ELF-1 (cell line): ENCODE measurements at regions not wholly inside any gene's neighbourhood (a gene's known extent, or its start where the extent isn't known, plus 50 kb on each side); places are given as distances from the start of the nearest gene placed in this dataset.
"Not testable (repeated sequence)": the region's sequence is repeated elsewhere in the genome, so short reads cannot be mapped to it uniquely, and the experiment has no call there.

ENCODE experiments used
- DNase-seq: peaks from one replicate; pipeline ENCODE4 v3.0.0-alpha.2; 2016; ENCODE audit warnings: low read depth, low spot score

GRCh38 chr4:155592179-155592937, 74.3 kb upstream of the GUCY1A1 start:
- DNase-seq = no peak

- no peak for DNase-seq
Observed at GRCh38 chr4:155591738-155592143, 74.9 kb upstream of the GUCY1A1 start.

GRCh38 chr4:155590796-155591585, 75.7 kb upstream of the GUCY1A1 start:
- no peak for DNase-seq

- no peak for DNase-seq
Observed at GRCh38 chr4:155588437-155588836, 78.2 kb upstream of the GUCY1A1 start.

- no peak for DNase-seq
Observed at GRCh38 chr4:155587766-155588165, 78.9 kb upstream of the GUCY1A1 start.

DNA sequence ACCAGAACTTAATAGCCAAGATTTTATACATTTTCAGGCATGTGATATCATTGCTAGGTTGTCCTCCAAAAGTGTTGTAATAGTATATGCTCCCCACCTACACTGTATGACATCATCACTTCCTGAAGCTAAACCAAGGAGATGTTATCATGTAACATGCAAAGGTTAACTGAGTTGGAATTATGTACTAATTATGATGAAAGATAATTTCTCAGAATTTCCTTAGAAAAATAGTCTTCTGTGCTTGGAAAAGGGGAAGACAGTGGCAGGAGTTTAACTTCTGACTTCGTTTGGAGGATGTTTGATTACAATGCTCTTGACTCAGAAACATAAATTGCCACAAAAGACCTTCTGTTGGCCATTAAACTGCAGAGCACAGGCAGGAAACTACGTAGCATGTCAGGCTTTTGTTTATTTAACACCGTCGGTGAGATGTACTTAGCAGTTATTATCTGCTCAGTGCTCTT, 83.6 kb upstream of the GUCY1A1 start:
- no peak for DNase-seq

GRCh38 chr4:155582041-155582440, 84.6 kb upstream of the GUCY1A1 start:
- DNase-seq = no peak

DNA sequence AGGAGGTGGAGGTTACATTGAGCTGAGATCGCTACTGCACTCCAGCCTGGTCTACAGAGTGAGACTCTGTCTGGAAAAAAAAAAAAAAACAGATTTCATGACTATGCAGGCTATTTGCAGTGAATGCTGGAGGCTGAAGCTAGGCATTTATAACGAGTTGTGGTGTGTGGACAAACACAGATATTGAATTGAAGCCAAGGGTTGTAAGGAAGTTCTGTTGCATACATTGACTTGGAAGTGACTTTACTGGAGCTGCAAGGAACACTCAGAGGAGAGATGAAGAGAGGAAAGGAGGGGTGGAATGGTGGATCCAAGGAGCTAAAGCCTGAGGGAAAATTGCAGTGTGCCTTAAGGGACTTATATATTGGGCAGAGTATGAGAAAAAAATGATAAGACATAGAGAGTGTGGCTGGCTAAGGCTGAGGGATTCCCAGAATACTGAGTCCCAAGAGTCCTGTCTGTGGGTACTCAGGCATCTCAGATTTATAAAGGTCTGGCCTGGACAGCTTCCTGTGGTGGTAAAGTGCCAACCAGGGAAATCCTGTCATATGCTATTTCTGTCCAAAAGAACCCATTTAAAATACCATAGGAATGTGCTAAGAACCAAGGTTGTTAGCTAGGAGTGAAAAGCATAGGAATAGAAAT, 87.8 kb upstream of the GUCY1A1 start:
- DNase-seq = no peak

DNA sequence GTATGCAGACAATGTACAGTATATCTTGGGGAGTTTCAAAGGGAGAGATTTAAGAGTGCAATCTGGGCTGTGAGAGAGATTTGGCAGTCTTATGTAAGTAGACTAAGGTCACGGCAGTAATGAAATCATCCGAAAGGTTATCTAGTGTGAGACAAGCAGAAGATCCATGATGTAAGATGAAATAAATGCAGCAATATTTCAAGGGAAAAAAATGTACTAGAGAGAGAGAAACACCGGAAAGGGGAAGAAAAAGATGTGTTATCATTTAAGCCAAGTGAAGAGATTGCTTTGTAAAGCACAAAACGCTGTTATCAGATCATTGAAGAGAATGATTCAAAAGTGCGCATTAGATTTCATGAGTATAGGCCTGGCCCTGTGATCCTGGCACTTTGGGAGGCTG, 88.4 kb upstream of the GUCY1A1 start:
- DNase-seq = no peak

DNA sequence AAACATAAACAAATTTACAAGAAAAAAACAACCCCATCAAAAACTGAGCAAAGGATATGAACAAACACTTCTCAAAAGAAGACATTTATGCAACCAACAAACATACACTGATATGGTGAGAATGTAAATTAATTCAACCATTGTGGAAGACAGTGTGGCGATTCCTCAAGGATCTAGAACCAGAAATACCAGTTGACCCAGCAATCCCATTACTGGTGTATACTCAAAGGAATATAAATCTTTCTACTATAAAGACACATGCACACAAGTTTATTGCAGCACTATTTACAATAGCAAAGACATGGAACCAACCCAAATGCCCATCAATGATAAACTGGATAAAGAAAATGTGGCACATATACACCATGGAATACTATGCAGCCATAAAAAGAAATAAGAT, 92.3 kb upstream of the GUCY1A1 start:
- not testable (repeated sequence) for DNase-seq

GRCh38 chr4:155573126-155573525, 93.5 kb upstream of the GUCY1A1 start:
- DNase-seq = no peak

- DNase-seq = no peak
Observed at GRCh38 chr4:155572106-155572703, 94.4 kb upstream of the GUCY1A1 start.

DNA sequence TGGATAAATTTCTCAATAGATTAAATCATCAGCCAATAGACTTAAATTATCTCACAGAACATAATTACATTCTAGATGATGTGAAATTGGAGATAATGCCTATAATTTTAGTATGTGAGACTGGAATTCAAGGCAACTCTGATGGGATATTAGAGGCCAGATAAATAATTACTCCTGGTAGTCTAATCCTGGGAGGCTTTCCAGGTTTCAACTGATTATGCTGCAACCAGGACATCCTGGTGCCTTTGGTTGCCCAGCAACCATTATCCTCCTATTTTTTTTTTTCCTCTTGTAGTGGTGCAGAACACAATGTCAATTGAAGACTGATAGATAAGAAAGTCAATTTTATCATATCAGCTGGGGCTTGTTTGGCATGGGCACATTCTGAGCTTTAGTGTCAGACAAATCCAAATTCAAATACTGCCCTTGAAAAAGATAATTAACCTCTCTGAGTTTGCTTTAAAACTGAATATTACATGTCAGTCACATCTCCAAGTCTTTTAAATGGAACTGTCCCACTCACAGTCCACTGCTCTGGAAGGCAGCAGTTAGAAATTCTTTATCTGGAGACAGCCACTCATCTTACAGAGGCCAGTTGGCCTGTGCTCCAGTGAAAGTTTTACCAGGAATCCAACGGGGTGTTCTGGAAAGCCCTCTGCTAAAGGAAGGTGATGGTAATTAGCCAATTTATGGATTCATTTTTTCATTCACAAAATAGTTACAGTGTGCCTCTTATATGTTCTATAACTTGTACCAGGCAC, 95.3 kb upstream of the GUCY1A1 start:
- no peak for DNase-seq

DNA sequence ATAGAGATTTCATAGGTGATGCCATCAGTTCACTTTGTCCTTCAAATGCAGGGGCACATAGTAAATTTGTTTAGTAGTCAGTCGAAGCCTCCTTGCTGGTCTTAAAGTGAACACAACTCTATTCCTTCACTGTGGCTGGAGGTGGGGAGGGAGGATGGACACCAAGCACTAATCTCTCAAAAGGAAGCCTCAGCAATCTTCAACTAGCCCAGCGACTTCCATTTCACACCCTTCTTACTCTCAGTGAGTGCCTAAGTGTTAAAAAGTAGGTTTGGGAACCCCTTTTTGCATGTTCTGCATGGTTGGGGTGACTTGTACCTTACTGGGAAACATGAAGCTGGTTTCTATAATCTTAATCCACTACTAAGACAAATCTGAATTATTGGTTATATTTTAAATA, 96.0 kb upstream of the GUCY1A1 start:
- no peak for DNase-seq

DNA sequence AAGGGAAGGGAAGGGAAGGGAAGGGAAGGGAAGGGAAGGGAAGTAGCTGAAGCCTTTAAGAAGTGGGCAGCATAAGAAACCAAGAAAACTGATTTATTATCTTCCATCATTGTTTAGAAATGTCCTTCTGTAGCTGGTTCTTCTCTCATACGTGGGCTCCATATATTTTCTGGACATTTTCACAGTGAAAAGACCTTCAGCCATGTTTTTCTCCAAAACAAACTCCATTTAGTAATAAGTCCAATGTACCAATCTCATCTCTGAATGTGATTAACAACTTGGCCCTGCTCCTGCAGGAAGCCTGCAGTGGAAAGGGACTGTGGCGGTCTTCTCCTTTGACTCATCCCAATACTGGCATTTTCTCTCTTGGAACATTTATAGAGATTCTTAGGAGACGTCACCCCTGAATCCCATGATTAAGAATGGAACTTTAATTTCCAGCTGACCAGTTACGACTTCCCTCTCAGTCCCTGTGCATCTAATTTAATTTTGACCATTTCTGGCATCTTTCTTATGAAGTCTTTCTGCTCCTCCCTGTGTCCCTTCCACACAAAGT, 96.6 kb upstream of the GUCY1A1 start:
- no peak for DNase-seq

GRCh38 chr4:155569471-155569870, 97.2 kb upstream of the GUCY1A1 start:
- DNase-seq = no peak

GRCh38 chr4:155568641-155569220, 97.9 kb upstream of the GUCY1A1 start:
- DNase-seq = no peak

DNA sequence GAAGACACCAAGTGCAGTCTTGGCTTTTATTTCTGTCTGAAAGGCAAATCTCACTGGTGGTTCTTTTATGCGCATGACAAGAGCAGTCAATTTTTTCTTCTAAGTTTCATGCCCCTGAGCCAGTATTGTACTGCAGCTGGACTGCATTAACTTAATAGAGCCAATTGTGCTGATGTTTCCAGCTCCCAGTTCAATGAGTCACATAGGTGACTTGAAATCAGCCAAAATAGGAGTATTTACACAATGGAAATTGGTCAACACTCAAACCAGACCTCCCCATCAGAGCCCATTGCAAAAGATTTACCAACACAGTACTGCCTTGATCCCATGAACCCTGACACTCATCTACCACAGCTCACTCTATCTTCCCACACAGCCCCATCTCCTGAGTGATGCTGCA, 100.3 kb upstream of the GUCY1A1 start:
- DNase-seq = no peak

DNA sequence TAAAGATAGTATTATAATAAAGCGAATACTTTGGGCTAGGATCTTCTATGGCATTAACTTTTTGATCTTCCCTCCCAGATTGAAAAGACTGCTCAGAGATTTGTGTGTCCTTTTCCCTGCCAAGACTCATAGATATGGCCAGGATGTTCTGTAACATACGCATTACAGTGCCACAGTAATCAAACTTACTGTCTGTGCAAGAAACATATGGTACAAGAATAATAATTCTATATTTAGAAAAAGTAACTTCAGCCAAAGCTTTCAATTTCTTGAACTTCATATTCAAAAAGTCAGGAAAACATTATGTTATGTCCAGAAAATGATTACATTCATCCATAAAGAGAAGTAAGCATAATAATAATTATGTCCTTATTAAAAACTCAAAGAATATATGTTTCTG, 100.9 kb upstream of the GUCY1A1 start:
- no peak for DNase-seq

DNA sequence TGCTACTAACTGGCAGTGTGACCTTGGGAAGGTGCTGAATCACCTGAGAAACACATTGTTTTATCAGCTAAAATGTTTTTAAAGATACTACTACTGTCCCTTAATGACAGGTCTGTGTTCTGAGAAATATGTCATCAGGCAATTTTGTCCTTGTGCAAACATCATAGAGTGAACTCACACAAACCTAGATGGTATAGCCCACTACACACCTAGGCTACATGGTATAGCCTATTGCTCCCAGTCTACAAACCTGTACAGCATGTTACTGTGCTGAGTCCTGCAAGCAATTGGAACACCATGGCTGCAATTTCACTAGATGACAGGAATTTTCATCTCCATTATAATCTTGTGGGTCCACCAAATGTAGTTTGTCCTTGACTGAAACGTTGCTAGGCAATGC, 101.3 kb upstream of the GUCY1A1 start:
- no peak for DNase-seq

GRCh38 chr4:155564880-155565279, 101.8 kb upstream of the GUCY1A1 start:
- no peak for DNase-seq
